ENCODE measurements at regions not wholly inside any gene's neighbourhood (a gene's known extent, or its start where the extent isn't known, plus 50 kb on each side); places are given as distances from the start of the nearest gene placed in this dataset.
A peak's percentile ranks its signal among the peaks of the same experiment; 100 is the strongest.

GRCh38 chr13:82698941-82699340 is 1183.3 kb downstream of the SLITRK1 start:
- no peaks in the 10 kb centered on the region for H3K9me3 ChIP-seq
- H3K27ac ChIP-seq, result no peak overlapping the region
- no peaks in the 10 kb centered on the region for H3K4me1 ChIP-seq
- no peaks in the 10 kb centered on the region for H3K36me3 ChIP-seq
- FAIRE-seq (no peak), DNase-seq (no peak), ATAC-seq (no peak)
- intact Hi-C loops (cut with DNase I), result no loop called here
- H3K4me3 ChIP-seq, result no peak overlapping the region
- no peak for TF ChIP-seq CTCF (IDR thresholded peaks at IDR 0.05)
- no peaks in the 10 kb centered on the region for H3K27me3 ChIP-seq

GRCh38 chr13:82698383-82698782 is 1183.9 kb downstream of the SLITRK1 start:
- Histone ChIP-seq H3K36me3 (no peaks in the 10 kb centered on the region), H3K4me3 (no peak overlapping the region), H3K4me1 (no peaks in the 10 kb centered on the region), H3K27me3 (no peaks in the 10 kb centered on the region), H3K9me3 (no peaks in the 10 kb centered on the region), H3K27ac (no peak overlapping the region)
- ATAC-seq, result no peak
- FAIRE-seq, result no peak
- no peak for TF ChIP-seq CTCF (IDR thresholded peaks at IDR 0.05)
- DNase-seq, result no peak
- intact Hi-C loops (cut with DNase I), result no loop called here

GRCh38 chr13:82693607-82694006 is 1188.7 kb downstream of the SLITRK1 start:
- no peak for ATAC-seq
- intact Hi-C loops (cut with DNase I), result no loop called here
- Histone ChIP-seq H3K27ac (no peak overlapping the region), H3K4me1 (no peaks in the 10 kb centered on the region), H3K27me3 (no peaks in the 10 kb centered on the region), H3K9me3 (no peaks in the 10 kb centered on the region), H3K4me3 (no peak overlapping the region), H3K36me3 (no peaks in the 10 kb centered on the region)
- TF ChIP-seq CTCF (IDR thresholded peaks at IDR 0.05), result no peak
- no peak for DNase-seq
- FAIRE-seq, result no peak
- WGBS, 2 donors, result 79 to 80% methylated on average over 1 of the region's 1 CpG

GRCh38 chr13:82688400-82688994 is 1193.8 kb downstream of the SLITRK1 start:
- no peaks in the 10 kb centered on the region for H3K27me3 ChIP-seq
- ATAC-seq, result peak in 2 of 4 donors; percentile 63 to 64
- H3K9me3 ChIP-seq, result no peaks in the 10 kb centered on the region
- H3K36me3 ChIP-seq, result no peaks in the 10 kb centered on the region
- WGBS, 2 donors, result 14 to 28% methylated on average over 2 of the region's 2 CpGs
- TF ChIP-seq CTCF (IDR thresholded peaks at IDR 0.05), result no peak
- FAIRE-seq, result no peak
- H3K27ac ChIP-seq, result no peak overlapping the region
- intact Hi-C loops (cut with DNase I), result no loop called here
- no peak for DNase-seq
- peak overlapping the region in 2 of 4 donors; percentile 23 to 39 for H3K4me3 ChIP-seq
- no peaks in the 10 kb centered on the region for H3K4me1 ChIP-seq

- H3K27ac ChIP-seq, result no peak overlapping the region
- no peak for FAIRE-seq
Measured at GRCh38 chr13:82687884-82688283, 1194.4 kb downstream of the SLITRK1 start.

More at GRCh38 chr13:82687884-82688283, 1194.4 kb downstream of the SLITRK1 start:
- H3K27me3 ChIP-seq, result no peaks in the 10 kb centered on the region
- intact Hi-C loops (cut with DNase I), result no loop called here
- no peak for DNase-seq
- H3K4me1 ChIP-seq, result no peaks in the 10 kb centered on the region
- H3K9me3 ChIP-seq, result no peaks in the 10 kb centered on the region
- no peaks in the 10 kb centered on the region for H3K36me3 ChIP-seq
- TF ChIP-seq CTCF (IDR thresholded peaks at IDR 0.05), result no peak
- no peak for ATAC-seq
- H3K4me3 ChIP-seq, result peak overlapping the region in 1 of 4 donors; percentile 39

All from pancreas (tissue), 10 donors.